Glomerular visceral epithelial cell (primary cell): ENCODE measurements at regions not wholly inside any gene's neighbourhood (a gene's known extent, or its start where the extent isn't known, plus 50 kb on each side); places are given as distances from the start of the nearest gene placed in this dataset.
"Not testable (repeated sequence)": the region's sequence is repeated elsewhere in the genome, so short reads cannot be mapped to it uniquely, and the experiment has no call there.

Source experiments
- DNase-seq: peaks from one replicate; pipeline ENCODE4 v3.0.0-alpha.2; 2016; ENCODE audit errors: extremely low spot score

DNA sequence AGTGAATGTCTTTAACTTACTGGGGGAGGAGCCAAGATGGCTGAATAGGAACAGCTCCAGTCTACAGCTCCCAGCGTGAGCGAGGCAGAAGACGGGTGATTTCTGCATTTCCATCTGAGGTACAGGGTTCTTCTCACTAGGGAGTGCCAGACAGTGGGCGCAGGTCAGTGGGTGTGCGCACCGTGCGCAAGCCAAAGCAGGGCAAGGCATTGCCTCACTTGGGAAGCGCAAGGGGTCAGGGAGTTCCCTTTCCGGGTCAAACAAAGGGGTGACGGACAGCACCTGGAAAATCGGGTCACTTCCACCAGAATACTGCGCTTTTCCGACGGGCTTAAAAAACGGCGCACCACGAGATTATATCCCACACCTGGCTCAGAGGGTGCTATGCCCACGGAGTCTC is 187.3 kb downstream of the CHIC2 start:
- not testable (repeated sequence) for DNase-seq

- DNase-seq, result no peak
Observed at GRCh38 chr4:53866055-53866454, 198.3 kb downstream of the CHIC2 start.

GRCh38 chr4:53865054-53865453 is 199.4 kb downstream of the CHIC2 start:
- no peak for DNase-seq

GRCh38 chr4:53863736-53864365 is 200.6 kb downstream of the CHIC2 start:
- no peak for DNase-seq

DNA sequence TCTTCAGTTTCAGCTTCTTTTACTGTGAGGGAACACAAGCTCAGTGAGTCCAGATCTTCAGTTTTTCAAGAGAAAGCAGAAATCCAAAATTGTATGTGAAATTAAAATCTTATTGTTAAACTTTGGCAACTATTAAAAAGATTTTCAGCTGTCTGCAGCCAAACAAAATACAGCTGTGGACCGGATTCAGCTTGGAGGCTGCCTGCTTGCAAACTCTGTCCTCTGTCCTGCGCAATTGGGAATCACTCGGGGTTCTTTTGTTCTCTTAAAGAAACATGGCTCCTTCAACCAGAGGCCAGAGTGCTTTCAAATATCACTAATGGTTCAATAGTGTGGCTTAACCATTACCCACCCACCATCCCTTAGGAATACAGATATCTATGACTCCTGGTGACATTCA is 201.2 kb downstream of the CHIC2 start:
- DNase-seq, result no peak

GRCh38 chr4:53861856-53862610 is 202.4 kb downstream of the CHIC2 start:
- DNase-seq, result no peak

DNA sequence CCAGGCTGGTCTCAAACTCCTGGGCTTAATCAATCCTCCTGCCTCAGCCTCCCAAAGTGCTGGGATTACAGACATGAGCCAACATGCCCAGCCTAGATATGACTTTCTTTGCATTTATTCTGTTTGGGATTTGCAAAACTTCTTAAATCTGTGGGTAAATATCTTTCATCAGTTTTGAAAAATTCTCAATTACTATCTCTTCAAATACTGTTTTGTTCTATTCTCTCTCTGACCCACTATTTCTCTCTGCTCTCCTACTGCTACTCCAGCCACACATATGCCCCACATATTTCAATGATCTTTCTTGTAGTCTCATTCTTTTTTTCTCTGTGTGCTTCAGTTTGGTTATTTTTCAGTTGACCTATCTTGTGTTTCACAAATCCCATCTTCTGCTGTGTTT is 205.1 kb downstream of the CHIC2 start:
- DNase-seq, result no peak

DNA sequence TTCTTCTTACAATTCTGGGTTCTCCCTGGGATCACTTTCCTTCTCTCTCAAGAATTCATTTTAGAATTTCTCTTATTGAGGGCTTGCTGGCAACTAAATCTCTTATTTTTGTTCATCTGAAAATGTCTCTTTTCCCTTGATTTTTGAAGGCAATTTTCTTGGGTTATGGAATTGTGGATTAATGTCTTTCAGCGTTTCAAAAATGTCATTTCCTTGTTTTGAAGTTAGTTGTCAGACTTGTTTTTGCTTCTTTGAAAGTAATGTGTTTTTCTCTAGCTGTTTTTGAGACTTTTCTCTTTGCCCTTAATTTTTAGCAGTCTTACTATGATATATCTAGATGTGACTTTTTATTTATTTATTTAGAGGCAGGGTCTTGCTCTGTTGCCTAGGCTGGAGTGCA is 205.7 kb downstream of the CHIC2 start:
- no peak for DNase-seq

GRCh38 chr4:53855581-53856250 is 208.7 kb downstream of the CHIC2 start:
- DNase-seq, result no peak

DNA sequence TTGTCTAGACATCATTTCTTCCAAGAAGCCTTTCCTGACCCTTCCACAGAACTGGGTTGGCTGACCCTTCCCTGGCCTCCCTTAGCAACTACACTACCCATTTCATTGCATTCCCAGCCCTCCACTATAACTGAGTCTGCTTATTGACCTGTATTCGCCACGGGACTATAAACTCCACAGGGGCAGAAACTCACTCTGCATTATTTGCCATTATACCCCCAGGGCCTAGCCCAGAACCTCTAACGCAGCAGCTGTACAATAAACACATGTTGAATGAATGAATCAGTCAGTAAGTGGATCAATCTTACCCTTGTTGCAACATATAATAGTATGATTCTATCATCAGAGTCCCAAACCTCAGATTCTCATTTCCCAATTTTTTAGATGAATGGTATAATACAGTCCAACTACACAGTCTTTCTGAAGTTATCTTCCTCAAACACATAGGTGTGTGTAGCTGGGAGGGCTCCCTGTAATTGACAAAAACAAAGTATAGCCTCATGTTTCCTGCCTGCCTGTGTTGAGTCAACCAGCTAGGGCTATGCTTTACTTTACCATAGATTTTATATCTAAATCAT is 209.3 kb downstream of the CHIC2 start:
- no peak for DNase-seq

DNA sequence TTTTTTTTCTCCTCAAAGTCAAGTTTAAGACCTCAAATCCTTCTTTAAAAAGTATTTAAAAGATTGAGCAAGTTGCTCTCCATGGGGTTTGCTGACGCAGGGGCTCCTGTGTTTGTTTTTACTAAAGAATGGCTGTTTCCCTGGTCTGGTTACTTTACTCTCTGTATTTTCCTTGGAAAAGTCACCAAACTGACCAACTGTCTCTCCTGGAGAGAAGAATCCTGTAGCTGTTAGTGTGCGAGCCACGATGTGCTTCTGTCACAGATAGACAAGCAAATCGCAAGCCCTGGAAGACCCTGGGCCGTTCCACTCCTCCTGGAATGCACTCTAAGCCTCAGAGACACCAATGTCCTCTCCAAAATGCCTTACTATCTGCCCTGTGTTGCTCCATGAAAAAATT is 212.1 kb downstream of the CHIC2 start:
- no peak for DNase-seq

DNA sequence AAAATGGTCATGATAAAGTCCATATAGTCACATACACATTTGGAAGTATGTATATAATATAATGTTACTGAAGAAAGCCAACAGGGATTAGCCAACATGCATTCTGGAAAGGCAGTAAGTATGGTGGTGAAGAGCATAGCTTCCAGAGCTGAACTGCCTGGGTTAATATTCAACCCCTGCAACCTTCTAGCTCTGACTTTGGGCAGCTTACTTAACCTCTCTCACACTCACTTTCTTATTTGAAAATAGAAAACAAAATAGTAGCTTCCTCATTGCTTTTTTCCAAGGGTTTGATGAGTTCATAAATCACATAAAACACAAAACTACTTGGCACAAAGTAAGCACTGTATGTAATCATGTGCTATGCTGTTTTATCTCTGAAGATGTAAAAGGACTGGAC is 216.4 kb downstream of the CHIC2 start:
- DNase-seq, result no peak

DNA sequence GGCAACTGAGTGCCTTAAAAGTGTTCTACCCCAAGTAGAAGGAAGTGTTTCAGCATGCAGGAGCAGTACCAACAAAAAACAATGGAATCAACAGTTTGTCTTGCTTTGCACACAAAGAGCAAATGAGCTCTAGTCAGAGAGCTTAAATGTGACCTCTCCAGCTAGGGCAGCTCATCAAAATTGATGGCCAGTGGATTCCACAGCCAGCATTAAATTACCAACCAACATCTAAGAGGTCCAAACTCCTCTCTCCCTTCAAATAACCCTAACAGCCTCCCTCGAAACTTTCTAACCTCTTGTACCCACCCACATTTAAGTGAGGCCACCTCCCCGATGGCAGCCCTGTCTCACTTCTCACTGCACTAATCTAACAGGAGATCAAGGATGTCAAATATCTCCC is 219.9 kb downstream of the CHIC2 start:
- DNase-seq, result no peak

GRCh38 chr4:53844133-53844532 is 220.3 kb downstream of the CHIC2 start:
- DNase-seq, result no peak

GRCh38 chr4:53841711-53842110 is 222.7 kb downstream of the CHIC2 start:
- DNase-seq, result no peak

DNA sequence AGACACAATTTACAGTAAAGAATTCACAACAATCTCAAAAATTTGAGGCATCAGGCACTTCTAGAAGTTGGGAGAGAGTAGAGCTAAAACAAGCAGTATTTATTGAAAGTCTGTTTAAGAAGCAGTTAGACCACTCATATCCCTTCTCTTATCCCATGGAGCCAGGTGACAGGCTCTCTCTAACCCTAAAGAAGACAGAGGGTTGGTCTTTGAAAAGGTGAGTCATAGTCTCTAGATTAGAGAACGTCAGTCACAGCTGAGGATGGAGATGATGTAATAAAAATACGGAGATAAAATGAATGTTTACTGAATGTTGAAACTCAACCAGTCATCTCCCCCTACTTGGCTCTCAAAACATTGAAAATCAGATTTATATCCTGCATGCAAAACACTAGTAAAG is 223.8 kb downstream of the CHIC2 start:
- no peak for DNase-seq

GRCh38 chr4:53833302-53834003 is 231.0 kb downstream of the CHIC2 start:
- DNase-seq, result not testable (repeated sequence)

DNA sequence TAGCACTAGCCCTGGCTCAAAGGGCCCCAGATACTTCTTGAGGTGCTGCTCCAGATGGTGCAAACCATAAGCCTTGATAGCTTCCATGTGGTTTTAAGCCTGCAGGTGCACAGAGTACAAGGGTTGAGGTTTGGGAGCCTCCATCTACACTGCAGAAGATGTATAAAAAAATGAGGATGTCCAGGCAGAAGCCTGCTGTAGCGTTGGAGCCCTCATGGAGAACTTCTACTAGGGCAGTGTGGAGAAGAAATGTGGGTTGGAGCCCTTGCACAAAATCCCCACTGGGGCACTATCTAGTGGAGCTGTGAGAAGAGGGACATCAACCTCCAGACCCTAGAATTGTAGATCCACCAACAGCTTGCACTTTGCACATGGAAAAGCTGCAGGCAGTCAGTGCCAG is 231.9 kb downstream of the CHIC2 start:
- no peak for DNase-seq

- no peak for DNase-seq
Observed at GRCh38 chr4:53830511-53830910, 233.9 kb downstream of the CHIC2 start.

DNA sequence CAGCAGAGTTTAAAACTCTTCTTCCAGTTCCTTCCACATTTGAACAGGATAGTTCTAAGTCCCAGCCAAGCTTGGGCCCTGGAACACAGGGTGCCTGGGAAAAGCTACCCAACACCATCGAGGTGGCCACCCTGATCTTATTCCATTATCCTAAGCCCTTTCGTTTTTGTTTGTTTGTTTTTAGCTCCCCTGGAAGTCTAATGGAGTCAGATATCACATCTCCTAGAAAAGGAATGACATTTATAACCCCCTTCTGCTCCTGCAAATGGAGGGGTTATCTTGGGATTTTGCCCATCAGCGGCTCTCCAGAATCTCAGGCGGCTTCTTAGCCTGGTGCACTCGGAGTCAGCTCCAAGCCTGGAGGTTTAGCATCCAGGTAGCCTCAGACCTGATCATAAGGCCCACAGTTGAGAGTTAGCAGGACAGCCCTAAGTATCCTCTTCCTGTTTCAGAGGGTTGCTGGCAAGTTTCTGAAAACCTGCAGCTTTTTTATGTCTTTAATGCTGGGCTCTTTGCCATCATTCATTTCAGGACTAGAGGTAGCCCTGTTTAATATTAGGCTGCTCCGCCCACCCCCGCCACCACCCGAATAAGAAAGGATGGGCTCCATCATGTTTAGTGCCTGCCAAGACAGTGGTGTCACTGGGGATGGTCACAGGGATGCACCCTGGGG is 230.0 kb upstream of the LNX1 start:
- no peak for DNase-seq

DNA sequence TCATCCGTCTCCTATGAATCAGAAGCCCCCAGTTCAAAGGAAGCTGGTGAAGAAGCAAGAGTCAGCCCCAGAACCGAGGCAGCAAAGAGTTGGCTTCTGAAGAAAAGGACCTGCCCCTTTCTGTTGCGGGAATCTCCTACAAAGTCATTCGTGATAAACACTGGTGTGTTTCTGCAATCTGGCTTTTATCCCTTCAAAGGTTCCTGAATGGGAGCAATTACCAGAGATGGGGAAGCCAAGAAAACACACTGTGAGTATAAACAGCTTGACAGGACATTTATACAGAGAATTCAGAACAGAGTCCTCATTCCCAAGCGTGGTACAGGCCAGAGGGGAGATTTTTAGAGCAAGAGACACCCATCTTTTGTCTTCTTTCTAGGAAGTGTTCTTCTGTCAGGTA is 226.8 kb upstream of the LNX1 start:
- DNase-seq, result no peak

DNA sequence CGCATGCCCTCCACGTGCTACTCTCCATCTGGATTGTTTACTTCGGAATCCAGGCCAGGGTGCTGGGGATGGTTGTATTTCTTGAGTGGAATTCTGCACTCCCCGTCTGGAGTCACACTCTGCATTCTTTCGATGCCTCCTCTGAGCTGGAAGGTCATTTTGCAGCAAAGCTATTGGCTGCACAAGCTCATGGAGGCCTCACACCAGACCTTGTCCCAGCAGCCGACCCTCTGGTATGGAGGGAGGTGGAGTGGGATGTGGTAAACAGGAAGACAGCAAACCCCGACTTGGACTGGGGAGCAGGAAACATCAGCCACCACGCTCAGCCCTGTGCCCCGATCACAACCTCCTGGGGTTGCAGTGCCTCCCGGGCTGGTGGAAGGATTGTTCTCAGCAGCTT is 225.3 kb upstream of the LNX1 start:
- no peak for DNase-seq
